ENCODE measurements at regions not wholly inside any gene's neighbourhood (a gene's known extent, or its start where the extent isn't known, plus 50 kb on each side); places are given as distances from the start of the nearest gene placed in this dataset.

DNA sequence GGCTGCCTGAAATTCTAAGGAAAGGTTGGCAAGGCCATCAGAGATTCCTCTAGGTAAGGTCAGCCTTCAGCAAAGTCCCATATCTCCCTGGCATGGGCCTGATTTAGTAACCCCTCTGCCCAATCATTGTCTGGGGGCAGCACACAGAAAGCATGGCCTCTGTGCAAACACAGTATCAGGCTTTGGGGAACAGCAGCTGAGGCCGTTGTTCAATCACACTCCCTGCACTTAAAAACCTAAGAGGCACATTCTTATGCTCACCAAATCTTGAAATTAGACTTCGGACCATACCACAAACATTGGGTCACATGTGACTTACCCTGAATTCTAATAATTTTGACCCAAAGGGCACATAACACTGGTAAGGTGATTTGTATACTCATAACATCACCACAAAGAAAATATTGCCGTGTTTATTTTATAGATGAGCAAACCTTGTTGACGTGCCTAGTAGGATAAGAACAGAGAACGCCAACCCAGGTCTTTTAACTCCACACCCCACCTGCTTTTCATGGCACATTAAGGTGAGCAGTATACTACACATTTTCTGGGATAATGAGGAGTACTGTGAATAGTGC, 212.7 kb downstream of the HNMT start:
- H3T11ph ChIP-seq (ENCODE audit: low read length): no peak overlapping the region
- H3K79me2 ChIP-seq (ENCODE audit: insufficient read depth, low read length): no peaks in the 10 kb centered on the region
- H3K9ac ChIP-seq (ENCODE audit: extremely low read depth, insufficient read length, low read length): no peak overlapping the region
- no peaks in the 10 kb centered on the region for H4K20me1 ChIP-seq (ENCODE audit: control insufficient read depth, insufficient read depth, insufficient read length)
- no peak overlapping the region for H3K4me2 ChIP-seq (ENCODE audit: insufficient read depth, insufficient read length, low read length)
- H4K91ac ChIP-seq (ENCODE audit: insufficient read length, low read depth, low read length): no peak overlapping the region
- H2BK15ac ChIP-seq (ENCODE audit: low read depth, low read length): no peak overlapping the region
- no peak overlapping the region for H3K27ac ChIP-seq (ENCODE audit: insufficient read length, low read depth, low read length)
- no peak overlapping the region for H3K56ac ChIP-seq (ENCODE audit: insufficient read length, low read depth, low read length)
- no peaks in the 10 kb centered on the region for H3K27me3 Mint-ChIP-seq (ENCODE audit: low read depth)
- H3K4me1 Mint-ChIP-seq: peaks cover 9% of the 10 kb centered on the region in 2 experiments
- H3K27ac Mint-ChIP-seq: no peak overlapping the region; a peak in 2 of 7 replicates
- H4K8ac ChIP-seq (replicated peaks; ENCODE audit: insufficient read length, low read depth, low read length): no peak overlapping the region
- no peak overlapping the region for H2AFZ ChIP-seq (ENCODE audit: low read length)
- H3K36me3 Mint-ChIP-seq (ENCODE audit: insufficient read depth in 1 of 3, low read depth in 3 of 3): no peaks in the 10 kb centered on the region
- TF ChIP-seq, protein P1, sequence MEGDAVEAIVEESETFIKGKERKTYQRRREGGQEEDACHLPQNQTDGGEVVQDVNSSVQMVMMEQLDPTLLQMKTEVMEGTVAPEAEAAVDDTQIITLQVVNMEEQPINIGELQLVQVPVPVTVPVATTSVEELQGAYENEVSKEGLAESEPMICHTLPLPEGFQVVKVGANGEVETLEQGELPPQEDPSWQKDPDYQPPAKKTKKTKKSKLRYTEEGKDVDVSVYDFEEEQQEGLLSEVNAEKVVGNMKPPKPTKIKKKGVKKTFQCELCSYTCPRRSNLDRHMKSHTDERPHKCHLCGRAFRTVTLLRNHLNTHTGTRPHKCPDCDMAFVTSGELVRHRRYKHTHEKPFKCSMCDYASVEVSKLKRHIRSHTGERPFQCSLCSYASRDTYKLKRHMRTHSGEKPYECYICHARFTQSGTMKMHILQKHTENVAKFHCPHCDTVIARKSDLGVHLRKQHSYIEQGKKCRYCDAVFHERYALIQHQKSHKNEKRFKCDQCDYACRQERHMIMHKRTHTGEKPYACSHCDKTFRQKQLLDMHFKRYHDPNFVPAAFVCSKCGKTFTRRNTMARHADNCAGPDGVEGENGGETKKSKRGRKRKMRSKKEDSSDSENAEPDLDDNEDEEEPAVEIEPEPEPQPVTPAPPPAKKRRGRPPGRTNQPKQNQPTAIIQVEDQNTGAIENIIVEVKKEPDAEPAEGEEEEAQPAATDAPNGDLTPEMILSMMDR (conservative IDR thresholded peaks at IDR 0.05): no peak
- no CpG with 5 or more reads among the region's 5 CpGs for WGBS (ENCODE audit: extremely low coverage, insufficient read length, low lambda C conversion rate)
- H4K5ac ChIP-seq (ENCODE audit: insufficient read length, low read depth, low read length): no peak overlapping the region
- no peak overlapping the region for H3K14ac ChIP-seq (ENCODE audit: insufficient read depth, low read length)
- H3K4me3 Mint-ChIP-seq: no peak overlapping the region
- DNase-seq: no peak
- no peaks in the 10 kb centered on the region for H3K9me3 Mint-ChIP-seq
- H2AK5ac ChIP-seq (ENCODE audit: insufficient read length, low read length): no peak overlapping the region
- no peaks in the 10 kb centered on the region for H3K27me3 ChIP-seq (ENCODE audit: insufficient read depth, low read length)
- no peaks in the 10 kb centered on the region for H3K79me1 ChIP-seq (ENCODE audit: insufficient read depth, low read depth, low read length, poor library complexity, severe bottlenecking)
- H2BK12ac ChIP-seq (ENCODE audit: insufficient read length, low read depth, low read length): no peak overlapping the region
- H3K23me2 ChIP-seq (ENCODE audit: insufficient read length, low read depth, low read length, poor library complexity, severe bottlenecking): no peaks in the 10 kb centered on the region
- no peak overlapping the region for H3K23ac ChIP-seq (ENCODE audit: insufficient read length, low read depth, low read length)
- H3K9me3 ChIP-seq (ENCODE audit: control insufficient read depth, low read depth, low read length): no peaks in the 10 kb centered on the region
- H2BK20ac ChIP-seq (ENCODE audit: low read depth, low read length, poor library complexity, severe bottlenecking): no peak overlapping the region
- no peak overlapping the region for H2BK120ac ChIP-seq (ENCODE audit: low read depth, low read length, poor library complexity, severe bottlenecking)
- H3K4ac ChIP-seq (ENCODE audit: low read depth, low read length): no peak overlapping the region
- no peak overlapping the region for H2BK5ac ChIP-seq (ENCODE audit: insufficient read length, low read length)
- H3K18ac ChIP-seq (ENCODE audit: insufficient read length, low read depth, low read length): no peak overlapping the region
- H3K4me1 ChIP-seq (ENCODE audit: insufficient read depth, low read length): no peaks in the 10 kb centered on the region; the same call in 1 of the 2 replicates

Measured in H9 (cell line).